Left lung (tissue), 4 donors: ENCODE measurements at regions not wholly inside any gene's neighbourhood (a gene's known extent, or its start where the extent isn't known, plus 50 kb on each side); places are given as distances from the start of the nearest gene placed in this dataset.
"Not testable (repeated sequence)": the region's sequence is repeated elsewhere in the genome, so short reads cannot be mapped to it uniquely, and the experiment has no call there.

ENCODE experiments used
- ATAC-seq: fragments of 200-7000 bp; cut with Tn5 transposase; one replicate; pipeline ENCODE4 v1.9.1; 2020; ENCODE audit warnings: moderate library complexity
- DNase-seq, 4 donors: peaks; one replicate each; pipeline ENCODE4 v3.0.0-alpha.2; 2013 to 2020
- H3K27ac ChIP-seq, 2 donors: fragments of 200-600 bp; sonication (generic) in 1 of 2; one replicate each; pipeline versions ENCODE4 v1.5.0 to v1.8.0; 2020 to 2021
- H3K27me3 ChIP-seq, 2 donors: fragments of 200-600 bp; sonication (generic) in 1 of 2; one replicate each; pipeline versions ENCODE4 v1.5.0 to v1.8.0; 2020 to 2021
- H3K36me3 ChIP-seq, 2 donors: fragments of 200-600 bp; sonication (generic) in 1 of 2; one replicate each; pipeline versions ENCODE4 v1.5.0 to v1.8.0; 2020 to 2021
- H3K4me1 ChIP-seq, 2 donors: fragments of 200-600 bp; one replicate each; pipeline ENCODE4 v1.8.0; 2021
- H3K4me3 ChIP-seq, 2 donors: fragments of 200-600 bp; sonication (generic) in 1 of 2; one replicate each; pipeline versions ENCODE4 v1.5.0 to v1.8.0; 2020 to 2021; ENCODE audit warnings: mild to moderate bottlenecking in 1 of 2
- H3K9me3 ChIP-seq, 2 donors: fragments of 200-600 bp; sonication (generic) in 1 of 2; one replicate each; pipeline versions ENCODE4 v1.5.0 to v1.8.0; 2020 to 2021
- CTCF ChIP-seq, 2 donors: fragments of 200-600 bp; sonication (generic) in 1 of 2; IDR thresholded peaks; one replicate each; pipeline versions ENCODE4 v1.5.0 to v1.8.0; 2021; ENCODE audit warnings: antibody characterized with exemption in 2 of 2
- intact Hi-C, 2 donors: fragments of 100-400 bp; cut with DNase I; formaldehyde crosslinking; loops; one replicate each; pipeline versions ENCODE4 v1.11.2 to v1.14.2; 2022
- donor health status: DM: no; HTN: yes; CAD: no.
- donor health status: DM: no; HTN: no; CAD: no.

- H3K9me3 ChIP-seq: no peaks in the 10 kb centered on the region
- no peaks in the 10 kb centered on the region for H3K36me3 ChIP-seq
- TF ChIP-seq CTCF (IDR thresholded peaks at IDR 0.05): no peak
- H3K4me1 ChIP-seq: no peaks in the 10 kb centered on the region
- no peak overlapping the region for H3K27ac ChIP-seq
- intact Hi-C loops: no loop called here
- no peaks in the 10 kb centered on the region for H3K27me3 ChIP-seq
- DNase-seq (no peak), ATAC-seq (no peak)
- no peak overlapping the region for H3K4me3 ChIP-seq
Observed at GRCh38 chr12:105487963-105488362, 157.5 kb downstream of the C12orf75 start.

- no peak for TF ChIP-seq CTCF (IDR thresholded peaks at IDR 0.05)
- intact Hi-C loops: no loop called here
- DNase-seq (no peak), ATAC-seq (no peak)
- Histone ChIP-seq H3K4me1 (no peaks in the 10 kb centered on the region), H3K9me3 (peaks cover 0 to 2% of the 10 kb centered on the region in 2 donors), H3K4me3 (no peak overlapping the region), H3K27me3 (no peaks in the 10 kb centered on the region), H3K27ac (no peak overlapping the region), H3K36me3 (no peaks in the 10 kb centered on the region)
Observed at GRCh38 chr12:105492591-105493545, 162.4 kb downstream of the C12orf75 start.

- no peak for TF ChIP-seq CTCF (IDR thresholded peaks at IDR 0.05)
- Histone ChIP-seq H3K9me3 (peaks cover 0 to 4% of the 10 kb centered on the region in 2 donors), H3K4me3 (no peak overlapping the region), H3K27ac (no peak overlapping the region), H3K27me3 (no peaks in the 10 kb centered on the region), H3K4me1 (no peaks in the 10 kb centered on the region), H3K36me3 (no peaks in the 10 kb centered on the region)
- ATAC-seq: no peak
- intact Hi-C loops: no loop called here
- DNase-seq: no peak
Observed at GRCh38 chr12:105499205-105499604, 168.7 kb downstream of the C12orf75 start.

GRCh38 chr12:105500676-105501075, 170.2 kb downstream of the C12orf75 start:
- H3K36me3 ChIP-seq, H3K4me3 ChIP-seq, H3K4me1 ChIP-seq, H3K27me3 ChIP-seq, ATAC-seq, DNase-seq, H3K9me3 ChIP-seq, intact Hi-C loops, H3K27ac ChIP-seq: not testable (repeated sequence)

GRCh38 chr12:105502426-105502930, 172.0 kb downstream of the C12orf75 start:
- no peak for TF ChIP-seq CTCF (IDR thresholded peaks at IDR 0.05)
- ATAC-seq (no peak), DNase-seq (no peak)
- intact Hi-C loops: no loop called here
- H3K27ac ChIP-seq: no peak overlapping the region
- no peak overlapping the region for H3K4me3 ChIP-seq
- H3K4me1 ChIP-seq: no peaks in the 10 kb centered on the region
- H3K9me3 ChIP-seq: peaks cover 0 to 4% of the 10 kb centered on the region in 2 donors
- no peaks in the 10 kb centered on the region for H3K27me3 ChIP-seq
- H3K36me3 ChIP-seq: no peaks in the 10 kb centered on the region
